H1 (cell line): ENCODE measurements at regions not wholly inside any gene's neighbourhood (a gene's known extent, or its start where the extent isn't known, plus 50 kb on each side); places are given as distances from the start of the nearest gene placed in this dataset.

ENCODE experiments used
- CTCF ChIA-PET: fragments of 300-600 bp; sonication (Branson Sonifier 250); formaldehyde crosslinking; loops from one replicate; lab custom pipeline; 2021; ENCODE audit not compliant: partially characterized antibody; lab: Charles Lee
- POLR2A ChIA-PET: fragments of 300-600 bp; sonication (Branson Sonifier 250); formaldehyde crosslinking; loops from one replicate; lab custom pipeline; 2021; ENCODE audit warnings: inconsistent platforms; ENCODE audit not compliant: partially characterized antibody; lab: Charles Lee
- DNase-seq, 2 experiments: peaks; one replicate each; pipeline versions ENCODE4 v3.0.0 to v3.0.0-alpha.2; 2010 to 2022; ENCODE audit warnings: low spot score in 2 of 2, low read depth in 1 of 2, mixed read lengths in 1 of 2
- FAIRE-seq: peaks from 2 replicates; lab custom pipeline; 2011; peaks lifted over from hg19 to GRCh38; lab: Jason Lieb, UNC
- H2AFZ ChIP-seq: 2 replicates; pipeline ENCODE4 v1.8.1; 2012; ENCODE audit warnings: low read length, inconsistent platforms
- H2AK5ac ChIP-seq: 2 replicates; pipeline ENCODE4 v1.6.1; 2013; ENCODE audit warnings: low read depth, low read length
- H2BK120ac ChIP-seq: replicated peaks from 2 replicates; pipeline ENCODE3; 2013; ENCODE audit warnings: low read depth, low read length, inconsistent platforms
- H2BK12ac ChIP-seq: 2 replicates; pipeline ENCODE4 v1.6.1; 2013; ENCODE audit warnings: low read depth, low read length
- H2BK15ac ChIP-seq: 2 replicates; pipeline ENCODE4 v1.6.1; 2013; ENCODE audit warnings: low read length
- H2BK20ac ChIP-seq: 2 replicates; pipeline ENCODE4 v1.6.1; 2013; ENCODE audit warnings: low read length
- H2BK5ac ChIP-seq: 2 replicates; pipeline ENCODE4 v1.6.1; 2013; ENCODE audit warnings: low read depth, low read length
- H3K14ac ChIP-seq: 2 replicates; pipeline ENCODE4 v1.6.1; 2013; ENCODE audit warnings: inconsistent platforms; ENCODE audit not compliant: insufficient read length
- H3K18ac ChIP-seq: 2 replicates; pipeline ENCODE4 v1.6.1; 2013; ENCODE audit warnings: low read length; ENCODE audit errors: extremely low read depth
- H3K23ac ChIP-seq: 2 replicates; pipeline ENCODE4 v1.6.1; 2013; ENCODE audit warnings: inconsistent platforms; ENCODE audit not compliant: insufficient read length
- H3K23me2 ChIP-seq: 2 replicates; pipeline ENCODE4 v1.6.1; 2013; ENCODE audit warnings: low read depth, low read length
- H3K27ac ChIP-seq: 2 replicates; pipeline ENCODE4 v1.6.1; 2011; ENCODE audit warnings: low read depth, low read length, inconsistent platforms
- H3K27me3 ChIP-seq, 4 experiments: replicated peaks in 1 of 4; 1 replicate in 1 of 4; 2 replicates in 3 of 4; pipeline versions ENCODE4 v1.6.1 to v1.8.1; 2011 to 2013; ENCODE audit warnings: low read length in 3 of 4, mild to moderate bottlenecking in 3 of 4, inconsistent platforms in 2 of 4, mixed read lengths in 2 of 4, moderate library complexity in 1 of 4; ENCODE audit not compliant: control insufficient read depth in 3 of 4, insufficient read depth in 3 of 4; ENCODE audit errors: extremely low read depth in 1 of 4
- H3K36me3 ChIP-seq, 4 experiments: 2 replicates each; pipeline versions ENCODE4 v1.6.1 to v1.8.1; 2011 to 2013; ENCODE audit warnings: mild to moderate bottlenecking in 4 of 4, low read length in 3 of 4, moderate library complexity in 2 of 4, control low read depth in 1 of 4, inconsistent platforms in 1 of 4; ENCODE audit not compliant: insufficient read depth in 4 of 4, control insufficient read depth in 2 of 4
- H3K4ac ChIP-seq: replicated peaks from 2 replicates; pipeline ENCODE3; 2013; ENCODE audit warnings: low read length, low read depth, mixed read lengths, inconsistent platforms; ENCODE audit not compliant: insufficient read length
- H3K4me1 ChIP-seq, 4 experiments: replicated peaks in 1 of 4; 1 replicate in 1 of 4; 2 replicates in 3 of 4; pipeline versions ENCODE4 v1.6.1 to v1.8.1; 2011 to 2013; ENCODE audit warnings: low read length in 3 of 4, inconsistent platforms in 2 of 4, mixed read lengths in 1 of 4; ENCODE audit not compliant: insufficient read depth in 4 of 4, control insufficient read depth in 3 of 4
- H3K4me2 ChIP-seq, 2 experiments: 2 replicates each; pipeline versions ENCODE4 v1.6.1 to v1.8.1; 2011 to 2013; ENCODE audit warnings: low read depth in 2 of 2, low read length in 2 of 2, control low read depth in 1 of 2, inconsistent platforms in 1 of 2, mild to moderate bottlenecking in 1 of 2; ENCODE audit not compliant: insufficient read depth in 1 of 2
- H3K4me3 ChIP-seq, 4 experiments: fragments of 200-600, 300-600 bp in 1 of 4; sonication (generic), shearing (Covaris generic), sonication (Bioruptor Twin) in 1 of 4; 2 replicates each; pipeline versions ENCODE4 v1.5.1 to v1.8.1; 2011 to 2016; ENCODE audit warnings: low read length in 4 of 4, low read depth in 3 of 4, control low read depth in 2 of 4, inconsistent platforms in 2 of 4, mild to moderate bottlenecking in 2 of 4, mixed read lengths in 1 of 4, moderate library complexity in 1 of 4; ENCODE audit not compliant: insufficient read depth in 2 of 4; ENCODE audit errors: extremely low read depth in 1 of 4
- H3K56ac ChIP-seq: replicated peaks from 2 replicates; pipeline ENCODE3; 2013; ENCODE audit warnings: low read depth, mild to moderate bottlenecking, mixed read lengths, low read length, inconsistent platforms; ENCODE audit not compliant: insufficient read length
- H3K79me1 ChIP-seq: 2 replicates; pipeline ENCODE4 v1.6.1; 2013; ENCODE audit warnings: low read depth, low read length, control low read depth
- H3K79me2 ChIP-seq, 2 experiments: 2 replicates each; pipeline versions ENCODE4 v1.6.1 to v1.8.1; 2012 to 2013; ENCODE audit warnings: low read length in 2 of 2, mild to moderate bottlenecking in 2 of 2, inconsistent platforms in 1 of 2; ENCODE audit not compliant: insufficient read depth in 2 of 2, control insufficient read depth in 1 of 2
- H3K9ac ChIP-seq, 4 experiments: replicated peaks in 1 of 4; 1 replicate in 1 of 4; 2 replicates in 3 of 4; pipeline versions ENCODE4 v1.6.1 to v1.8.1; 2011 to 2013; ENCODE audit warnings: low read depth in 3 of 4, low read length in 3 of 4, control low read depth in 2 of 4, mild to moderate bottlenecking in 2 of 4, moderate library complexity in 2 of 4, inconsistent platforms in 1 of 4; ENCODE audit errors: extremely low read depth in 1 of 4
- H3K9me3 ChIP-seq, 2 experiments: 2 replicates each; pipeline versions ENCODE4 v1.6.1 to v1.8.1; 2012 to 2013; ENCODE audit warnings: mild to moderate bottlenecking in 2 of 2, moderate library complexity in 2 of 2, control low read depth in 1 of 2, inconsistent platforms in 1 of 2, low read depth in 1 of 2, low read length in 1 of 2, mixed read lengths in 1 of 2; ENCODE audit not compliant: insufficient read depth in 2 of 2
- H4K20me1 ChIP-seq, 2 experiments: replicated peaks in 1 of 2; 2 replicates each; pipeline versions ENCODE3 to v1.8.1; 2011 to 2013; ENCODE audit warnings: inconsistent platforms in 2 of 2, low read length in 2 of 2, mild to moderate bottlenecking in 1 of 2; ENCODE audit not compliant: insufficient read depth in 2 of 2, control insufficient read depth in 1 of 2
- H4K5ac ChIP-seq: 2 replicates; pipeline ENCODE4 v1.6.1; 2013; ENCODE audit warnings: low read length, low read depth, mixed read lengths, inconsistent platforms; ENCODE audit not compliant: insufficient read length
- H4K8ac ChIP-seq: 2 replicates; pipeline ENCODE4 v1.8.0; 2013; ENCODE audit warnings: mild to moderate bottlenecking, moderate library complexity, low read length, inconsistent platforms; ENCODE audit not compliant: insufficient read depth; ENCODE audit errors: extremely low read depth
- H4K91ac ChIP-seq: replicated peaks from 2 replicates; pipeline ENCODE3; 2013; ENCODE audit warnings: low read length, mixed read lengths, inconsistent platforms; ENCODE audit not compliant: insufficient read length
- CEBPB ChIP-seq: IDR thresholded peaks from 2 replicates; pipeline ENCODE4 v1.6.1; 2012; ENCODE audit warnings: low read depth, low read length
- CREB1 ChIP-seq: IDR thresholded peaks from 2 replicates; pipeline ENCODE4 v1.6.1; 2012; ENCODE audit warnings: inconsistent platforms
- JUN ChIP-seq: IDR thresholded peaks from 2 replicates; pipeline ENCODE4 v1.6.1; 2011; ENCODE audit warnings: low read depth, mild to moderate bottlenecking, improper control_type of control experiment, low read length
- NRF1 ChIP-seq: IDR thresholded peaks from 2 replicates; pipeline ENCODE4 v1.6.1; 2011; ENCODE audit warnings: mild to moderate bottlenecking, low read depth, low read length, improper control_type of control experiment
- POU5F1 ChIP-seq: IDR thresholded peaks from 2 replicates; pipeline ENCODE4 v1.6.1; 2011; ENCODE audit warnings: low read depth, mild to moderate bottlenecking, low read length, moderate library complexity
- SIN3A ChIP-seq, 2 experiments: IDR thresholded peaks in 1 of 2; conservative IDR thresholded peaks in 1 of 2; 2 replicates each; pipeline ENCODE4 v1.6.1; 2011 to 2012; ENCODE audit warnings: low read length in 2 of 2, improper control_type of control experiment in 1 of 2, low read depth in 1 of 2, mild to moderate bottlenecking in 1 of 2
- SP4 ChIP-seq: IDR thresholded peaks from 2 replicates; pipeline ENCODE4 v1.6.1; 2012; ENCODE audit warnings: low read length, inconsistent platforms
- WGBS, 2 experiments: shearing (Covaris generic) in 1 of 2; methylation state at CpG; one replicate each; pipeline versions ENCODE4 v1.1.6 to v1.1.7; 2013 to 2015; ENCODE audit warnings: low lambda C conversion rate in 2 of 2, mixed read lengths in 2 of 2, inconsistent platforms in 1 of 2, low coverage in 1 of 2, missing lambda C conversion rate in 1 of 2; ENCODE audit not compliant: insufficient replicate concordance in 2 of 2, insufficient coverage in 1 of 2, insufficient read length in 1 of 2; ENCODE audit errors: extremely low coverage in 1 of 2, missing lambda C conversion rate in 1 of 2; 5-methylcytosine and 5-hydroxymethylcytosine counted together

- Histone ChIP-seq H2BK120ac (no peak overlapping the region), H4K20me1 (no peaks in the 10 kb centered on the region), H4K8ac (no peak overlapping the region), H2AFZ (peak overlapping the region; percentile 81), H3K4me3 (no peak overlapping the region), H3K27ac (no peak overlapping the region), H3K27me3 (no peaks in the 10 kb centered on the region), H2BK15ac (no peak overlapping the region), H3K4me2 (no peak overlapping the region), H3K23ac (no peak overlapping the region), H3K79me1 (no peaks in the 10 kb centered on the region), H2BK5ac (no peak overlapping the region), H3K36me3 (no peaks in the 10 kb centered on the region), H2AK5ac (no peak overlapping the region), H3K4ac (no peak overlapping the region), H3K9me3 (no peaks in the 10 kb centered on the region), H4K91ac (no peak overlapping the region), H3K9ac (no peak overlapping the region), H2BK12ac (no peak overlapping the region), H3K56ac (no peak overlapping the region), H3K23me2 (no peaks in the 10 kb centered on the region), H3K14ac (no peak overlapping the region), H4K5ac (no peak overlapping the region), H3K18ac (no peak overlapping the region), H3K4me1 (no peaks in the 10 kb centered on the region), H3K79me2 (no peaks in the 10 kb centered on the region), H2BK20ac (no peak overlapping the region)
- DNase-seq: no peak
- ChIA-PET CTCF (interaction anchor here (0.9 to 1.6 kb wide), 3 partner anchors 11 to 92 kb away, joined by 3 to 5 read pairs (median 3); no protein-coding TSS in a partner anchor), POLR2A (no interaction called here)
- whole genome bisulfite sequencing, 2 experiments: 75% methylated on average over 2 of the region's 2 CpGs; no CpG with 5 or more reads in 1 of the 2 experiments
- FAIRE-seq: no peak
- TF ChIP-seq SP4: no peak
- no peak for TF ChIP-seq CEBPB
- no peak for TF ChIP-seq NRF1
- no peak for TF ChIP-seq CREB1
- no peak for TF ChIP-seq SIN3A (conservative IDR thresholded peaks at IDR 0.05 in 1 of 2, IDR thresholded peaks at IDR 0.05 in 1 of 2; ENCODE audit: low read depth in 1 of 2, low read length in 2 of 2)
- TF ChIP-seq JUN: no peak
- no peak for TF ChIP-seq POU5F1
Measured at GRCh38 chr3:156059950-156060501, 60.4 kb upstream of the KCNAB1 start.
